ENCODE measurements at regions not wholly inside any gene's neighbourhood (a gene's known extent, or its start where the extent isn't known, plus 50 kb on each side); places are given as distances from the start of the nearest gene placed in this dataset.

DNA sequence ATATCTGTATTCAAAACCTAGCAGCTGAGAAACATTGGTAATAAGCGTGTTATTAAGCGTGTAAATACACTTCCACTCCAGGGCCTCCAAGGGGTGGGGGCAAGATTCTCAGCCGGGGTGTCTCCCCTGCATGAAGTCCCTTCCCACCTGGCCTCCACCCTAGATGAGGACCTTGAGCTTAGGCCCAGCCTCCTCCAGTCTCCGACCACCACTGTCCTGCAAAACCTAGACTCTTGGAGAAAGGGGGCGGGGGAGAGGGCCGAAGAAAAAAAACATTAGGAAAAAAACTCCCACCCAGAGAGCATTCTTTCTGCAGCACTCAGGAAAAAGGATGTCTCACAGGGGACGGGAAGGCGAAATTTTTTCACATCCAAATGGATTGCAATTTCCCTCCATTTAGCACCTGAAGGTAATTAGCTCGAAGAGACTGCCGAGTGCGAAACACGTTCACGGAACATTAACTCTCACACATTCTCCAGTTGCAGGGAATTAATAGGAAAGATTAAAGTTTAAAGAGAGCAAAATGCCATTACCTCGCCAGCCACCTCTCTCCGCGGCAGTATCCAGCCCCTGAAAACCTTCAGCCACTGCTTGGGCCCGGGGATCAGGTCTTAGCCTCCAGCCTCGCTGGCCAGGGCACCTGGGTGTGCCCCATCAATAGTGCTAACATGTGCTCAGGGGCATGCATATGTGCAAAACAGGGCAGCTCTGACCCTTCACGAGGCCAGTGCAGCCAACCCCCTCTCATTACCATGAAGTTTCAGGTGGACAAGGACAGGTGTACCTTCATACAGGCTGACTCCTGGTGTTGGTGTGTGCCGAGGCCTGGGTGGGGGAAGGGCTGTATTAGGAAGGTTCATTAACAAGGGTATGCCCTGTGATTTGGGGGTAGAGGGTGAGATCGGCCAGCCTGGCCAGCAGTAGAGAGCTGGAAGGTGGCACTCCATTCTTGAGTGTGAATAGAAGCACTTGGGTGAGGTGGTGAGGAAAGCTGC, 77.2 kb downstream of the HIF1AN start:
- Histone ChIP-seq H3K36me3 (ENCODE audit: control insufficient read depth in 2 of 3, insufficient read depth in 3 of 3, low read length in 3 of 3) (no peaks in the 10 kb centered on the region), H3K4me1 (ENCODE audit: control insufficient read depth in 2 of 2, insufficient read depth in 2 of 2, low read length in 2 of 2) (no peaks in the 10 kb centered on the region), H3K27ac (ENCODE audit: low read depth, low read length) (no peak overlapping the region), H3K4me3 (ENCODE audit: low read length) (no peak overlapping the region), H3K9me3 (ENCODE audit: control insufficient read depth in 2 of 3, low read length in 3 of 3) (no peaks in the 10 kb centered on the region), H3K27me3 (ENCODE audit: control insufficient read depth in 2 of 2, insufficient read depth in 2 of 2, low read length in 2 of 2) (no peaks in the 10 kb centered on the region)
- H3K4me3 Mint-ChIP-seq, result no peak overlapping the region
- no peak for DNase-seq
- no peak overlapping the region for H3K27ac Mint-ChIP-seq
- CTCF ChIA-PET, result no interaction called here
- POLR2A ChIA-PET, result no interaction called here
- no peak for ATAC-seq
- intact Hi-C loops (cut with micrococcal nuclease), result no loop called here
- no peaks in the 10 kb centered on the region for H3K4me1 Mint-ChIP-seq
- H3K9me3 Mint-ChIP-seq, result no peaks in the 10 kb centered on the region
- H3K36me3 Mint-ChIP-seq, result no peaks in the 10 kb centered on the region
- peaks cover 49 to 67% (median 55%) of the 10 kb centered on the region in 5 donors for H3K27me3 Mint-ChIP-seq

- no peaks in the 10 kb centered on the region for H3K36me3 Mint-ChIP-seq
- Histone ChIP-seq H3K9me3 (ENCODE audit: control insufficient read depth in 2 of 3, low read length in 3 of 3) (no peaks in the 10 kb centered on the region), H3K27ac (ENCODE audit: low read depth, low read length) (no peak overlapping the region), H3K27me3 (ENCODE audit: control insufficient read depth in 2 of 2, insufficient read depth in 2 of 2, low read length in 2 of 2) (no peaks in the 10 kb centered on the region), H3K36me3 (ENCODE audit: control insufficient read depth in 2 of 3, insufficient read depth in 3 of 3, low read length in 3 of 3) (no peaks in the 10 kb centered on the region), H3K4me1 (ENCODE audit: control insufficient read depth in 2 of 2, insufficient read depth in 2 of 2, low read length in 2 of 2) (no peaks in the 10 kb centered on the region), H3K4me3 (ENCODE audit: low read length) (no peak overlapping the region)
- CTCF ChIA-PET, result no interaction called here
- POLR2A ChIA-PET, result no interaction called here
- no peaks in the 10 kb centered on the region for H3K9me3 Mint-ChIP-seq
- no peak for DNase-seq
- intact Hi-C loops (cut with micrococcal nuclease), result no loop called here
- no peak overlapping the region for H3K4me3 Mint-ChIP-seq
- no peak for ATAC-seq
- H3K27me3 Mint-ChIP-seq, result peaks cover 46 to 64% (median 56%) of the 10 kb centered on the region in 5 donors
- H3K4me1 Mint-ChIP-seq, result no peaks in the 10 kb centered on the region
- no peak overlapping the region for H3K27ac Mint-ChIP-seq
Measured at GRCh38 chr10:100613846-100614245, 78.1 kb downstream of the HIF1AN start.

DNA sequence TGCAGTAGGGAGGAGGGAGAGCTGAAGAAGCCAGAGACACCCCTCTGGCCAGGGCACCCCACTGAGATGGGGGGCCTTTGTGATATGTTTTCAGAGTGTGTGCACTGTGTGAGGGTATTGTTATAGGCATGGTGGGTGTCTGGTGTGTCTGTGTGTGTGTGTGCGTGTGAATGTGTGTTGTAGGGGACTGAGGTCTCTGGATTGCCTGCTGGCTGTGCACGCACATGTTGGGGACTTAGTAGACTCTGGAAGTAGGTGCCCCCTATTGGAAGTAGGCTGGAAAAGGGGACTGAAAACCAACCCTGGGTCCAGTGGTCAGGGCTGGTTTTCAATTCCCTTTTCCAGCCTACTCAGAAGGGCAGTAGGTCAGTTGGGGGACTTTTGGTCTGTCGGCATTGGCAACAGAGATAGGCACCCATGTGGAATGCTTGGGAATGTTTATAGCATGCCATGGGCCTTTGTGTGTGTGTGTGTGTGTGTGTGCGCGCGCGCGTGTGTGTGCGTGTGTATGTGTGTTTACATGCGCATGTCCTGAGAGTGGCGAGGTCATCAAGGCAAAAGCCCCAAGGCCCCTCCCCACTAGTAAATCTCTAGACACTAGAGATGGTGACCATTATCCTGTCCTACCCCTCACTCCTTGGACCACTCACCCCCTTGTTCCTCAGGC, 78.8 kb downstream of the HIF1AN start:
- no peak for DNase-seq
- H3K9me3 Mint-ChIP-seq, result no peaks in the 10 kb centered on the region

DNA sequence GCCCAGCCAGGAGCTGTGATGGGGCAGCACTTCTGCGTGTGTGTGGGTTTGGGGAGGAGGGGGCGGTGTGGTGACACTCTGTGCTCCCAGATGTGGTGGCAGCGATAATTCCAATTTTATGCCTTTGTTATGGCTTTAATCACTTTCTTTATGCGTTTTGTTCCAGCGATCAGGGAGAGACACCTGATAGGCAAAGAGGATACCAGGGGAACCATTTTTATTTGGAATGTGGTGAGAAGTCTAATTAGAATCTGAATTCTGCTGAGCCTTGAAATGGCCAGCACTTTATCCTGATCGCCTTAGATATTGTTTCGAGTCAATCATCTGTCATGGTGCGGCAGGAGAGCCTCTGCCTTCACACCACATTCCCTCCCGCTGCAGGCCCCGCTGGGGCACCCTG, 79.5 kb downstream of the HIF1AN start:
- peaks cover 54 to 72% (median 67%) of the 10 kb centered on the region in 5 donors for H3K27me3 Mint-ChIP-seq
- H3K4me1 ChIP-seq (ENCODE audit: control insufficient read depth in 2 of 2, insufficient read depth in 2 of 2, low read length in 2 of 2), result no peaks in the 10 kb centered on the region
- intact Hi-C loops (cut with micrococcal nuclease), result no loop called here

More for the DNA sequence above, 78.8 kb downstream of the HIF1AN start:
- H3K36me3 ChIP-seq (ENCODE audit: control insufficient read depth in 2 of 3, insufficient read depth in 3 of 3, low read length in 3 of 3), result no peaks in the 10 kb centered on the region
- H3K9me3 ChIP-seq (ENCODE audit: control insufficient read depth in 2 of 3, low read length in 3 of 3), result no peaks in the 10 kb centered on the region
- intact Hi-C loops (cut with micrococcal nuclease), result no loop called here
- no peak for ATAC-seq
- Mint-ChIP-seq H3K27ac (no peak overlapping the region), H3K4me3 (no peak overlapping the region), H3K4me1 (no peaks in the 10 kb centered on the region), H3K27me3 (peaks cover 49 to 68% (median 61%) of the 10 kb centered on the region in 5 donors), H3K36me3 (no peaks in the 10 kb centered on the region)
- H3K27me3 ChIP-seq (ENCODE audit: control insufficient read depth in 2 of 2, insufficient read depth in 2 of 2, low read length in 2 of 2), result peaks cover 0 to 2% of the 10 kb centered on the region in 2 donors
- POLR2A ChIA-PET, result no interaction called here
- no peak overlapping the region for H3K27ac ChIP-seq (ENCODE audit: low read depth, low read length)
- no peak overlapping the region for H3K4me3 ChIP-seq (ENCODE audit: low read length)
- no peaks in the 10 kb centered on the region for H3K4me1 ChIP-seq (ENCODE audit: control insufficient read depth in 2 of 2, insufficient read depth in 2 of 2, low read length in 2 of 2)
- CTCF ChIA-PET, result no interaction called here

DNA sequence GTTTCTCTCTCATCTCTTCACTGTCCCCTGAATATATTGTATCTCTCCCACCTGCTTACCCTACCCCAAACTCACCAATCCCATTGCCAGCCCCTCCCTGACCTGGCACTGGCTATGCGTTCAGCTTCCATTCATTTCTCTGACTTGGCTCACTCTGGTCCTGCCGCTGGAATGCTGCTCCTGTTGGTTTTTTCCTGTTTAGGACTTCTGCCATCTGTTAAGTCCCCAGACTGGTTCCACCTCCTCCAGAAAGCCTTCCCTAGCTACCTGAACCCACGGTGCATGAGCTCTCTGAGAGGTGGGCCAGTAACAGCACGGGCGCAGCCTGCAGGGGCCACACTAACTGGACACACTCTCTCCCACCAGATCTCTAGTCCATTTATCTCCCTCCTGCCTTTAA, 80.2 kb downstream of the HIF1AN start:
- no peaks in the 10 kb centered on the region for H3K4me1 Mint-ChIP-seq
- Histone ChIP-seq H3K36me3 (ENCODE audit: control insufficient read depth in 2 of 3, insufficient read depth in 3 of 3, low read length in 3 of 3) (no peaks in the 10 kb centered on the region), H3K4me3 (ENCODE audit: low read length) (no peak overlapping the region), H3K27me3 (ENCODE audit: control insufficient read depth in 2 of 2, insufficient read depth in 2 of 2, low read length in 2 of 2) (peaks cover 0 to 2% of the 10 kb centered on the region in 2 donors), H3K27ac (ENCODE audit: low read depth, low read length) (no peak overlapping the region), H3K4me1 (ENCODE audit: control insufficient read depth in 2 of 2, insufficient read depth in 2 of 2, low read length in 2 of 2) (no peaks in the 10 kb centered on the region), H3K9me3 (ENCODE audit: control insufficient read depth in 2 of 3, low read length in 3 of 3) (no peaks in the 10 kb centered on the region)
- no peak for DNase-seq
- H3K27ac Mint-ChIP-seq, result no peak overlapping the region
- H3K36me3 Mint-ChIP-seq, result no peaks in the 10 kb centered on the region
- intact Hi-C loops (cut with micrococcal nuclease), result no loop called here
- H3K27me3 Mint-ChIP-seq, result peaks cover 60 to 73% (median 69%) of the 10 kb centered on the region in 5 donors
- ATAC-seq, result no peak
- no peak overlapping the region for H3K4me3 Mint-ChIP-seq
- CTCF ChIA-PET, result no interaction called here
- H3K9me3 Mint-ChIP-seq, result no peaks in the 10 kb centered on the region
- POLR2A ChIA-PET, result no interaction called here

More for the DNA sequence above, 79.5 kb downstream of the HIF1AN start:
- DNase-seq (no peak), ATAC-seq (no peak)
- no peak overlapping the region for H3K27ac ChIP-seq (ENCODE audit: low read depth, low read length)
- ChIA-PET POLR2A (no interaction called here), CTCF (interaction anchor here (0.5 kb wide), 1 partner anchor 8 kb away, joined by 5 read pairs; no protein-coding TSS in a partner anchor)
- no peak overlapping the region for H3K4me3 ChIP-seq (ENCODE audit: low read length)
- no peaks in the 10 kb centered on the region for H3K9me3 Mint-ChIP-seq
- no peaks in the 10 kb centered on the region for H3K36me3 Mint-ChIP-seq
- no peak overlapping the region for H3K4me3 Mint-ChIP-seq
- H3K27ac Mint-ChIP-seq, result no peak overlapping the region
- no peaks in the 10 kb centered on the region for H3K36me3 ChIP-seq (ENCODE audit: control insufficient read depth in 2 of 3, insufficient read depth in 3 of 3, low read length in 3 of 3)
- H3K27me3 ChIP-seq (ENCODE audit: control insufficient read depth in 2 of 2, insufficient read depth in 2 of 2, low read length in 2 of 2), result peaks cover 0 to 2% of the 10 kb centered on the region in 2 donors
- H3K4me1 Mint-ChIP-seq, result no peaks in the 10 kb centered on the region
- no peaks in the 10 kb centered on the region for H3K9me3 ChIP-seq (ENCODE audit: control insufficient read depth in 2 of 3, low read length in 3 of 3)

GRCh38 chr10:100618091-100618615, 82.4 kb downstream of the HIF1AN start:
- no peaks in the 10 kb centered on the region for H3K9me3 ChIP-seq (ENCODE audit: control insufficient read depth in 2 of 3, low read length in 3 of 3)
- no peak overlapping the region for H3K4me3 Mint-ChIP-seq
- H3K36me3 Mint-ChIP-seq, result no peaks in the 10 kb centered on the region
- peaks cover 0 to 6% (median 0%) of the 10 kb centered on the region in 7 donors for H3K4me1 Mint-ChIP-seq
- peaks cover 0 to 2% of the 10 kb centered on the region in 2 donors for H3K27me3 ChIP-seq (ENCODE audit: control insufficient read depth in 2 of 2, insufficient read depth in 2 of 2, low read length in 2 of 2)
- intact Hi-C loops (cut with micrococcal nuclease), result no loop called here
- H3K27ac Mint-ChIP-seq, result no peak overlapping the region
- no peak for ATAC-seq
- CTCF ChIA-PET, result no interaction called here
- no peak for DNase-seq
- no peaks in the 10 kb centered on the region for H3K9me3 Mint-ChIP-seq
- POLR2A ChIA-PET, result no interaction called here
- H3K27me3 Mint-ChIP-seq, result peaks cover 63 to 81% (median 67%) of the 10 kb centered on the region in 5 donors
- H3K27ac ChIP-seq (ENCODE audit: low read depth, low read length), result no peak overlapping the region
- H3K4me3 ChIP-seq (ENCODE audit: low read length), result no peak overlapping the region
- no peaks in the 10 kb centered on the region for H3K4me1 ChIP-seq (ENCODE audit: control insufficient read depth in 2 of 2, insufficient read depth in 2 of 2, low read length in 2 of 2)
- no peaks in the 10 kb centered on the region for H3K36me3 ChIP-seq (ENCODE audit: control insufficient read depth in 2 of 3, insufficient read depth in 3 of 3, low read length in 3 of 3)

Measured in naive thymus-derived CD4-positive, alpha-beta T cell (primary cell).